Heart right ventricle (tissue), 16 donors: ENCODE measurements at regions not wholly inside any gene's neighbourhood (a gene's known extent, or its start where the extent isn't known, plus 50 kb on each side); places are given as distances from the start of the nearest gene placed in this dataset.
"Not testable (repeated sequence)": the region's sequence is repeated elsewhere in the genome, so short reads cannot be mapped to it uniquely, and the experiment has no call there.

Experiments used
- ATAC-seq, 8 donors: fragments of 200-7000 bp; cut with Tn5 transposase; one replicate each; pipeline ENCODE4 v1.9.1; 2020; ENCODE audit warnings: mild to moderate bottlenecking in 8 of 8, moderate library complexity in 8 of 8, moderate number of reproducible peaks in 1 of 8
- DNase-seq, 2 donors: peaks; one replicate each; pipeline ENCODE4 v3.0.0-alpha.2; 2020
- H3K27ac ChIP-seq, 10 donors: fragments of 200-600 bp; sonication (generic) in 2 of 10; one replicate each; pipeline versions ENCODE4 v1.5.0 to v1.8.0; 2020 to 2022; ENCODE audit warnings: mild to moderate bottlenecking in 3 of 10
- H3K27me3 ChIP-seq, 7 donors: fragments of 200-600 bp; one replicate each; pipeline ENCODE4 v1.8.0; 2021 to 2022; ENCODE audit warnings: mild to moderate bottlenecking in 2 of 7
- H3K36me3 ChIP-seq, 9 donors: fragments of 200-600 bp; sonication (generic) in 1 of 9; one replicate each; pipeline versions ENCODE4 v1.5.0 to v1.8.0; 2020 to 2022; ENCODE audit warnings: mild to moderate bottlenecking in 2 of 9
- H3K4me1 ChIP-seq, 9 donors: fragments of 200-600 bp; sonication (generic) in 1 of 9; one replicate each; pipeline versions ENCODE4 v1.5.0 to v1.8.0; 2020 to 2022; ENCODE audit warnings: mild to moderate bottlenecking in 4 of 9
- H3K4me3 ChIP-seq, 10 donors: fragments of 200-600 bp; sonication (generic) in 2 of 10; one replicate each; pipeline versions ENCODE4 v1.5.0 to v1.8.0; 2020 to 2022; ENCODE audit warnings: mild to moderate bottlenecking in 7 of 10, moderate library complexity in 2 of 10
- H3K9me3 ChIP-seq, 11 donors: fragments of 200-600 bp in 10 of 11; sonication (generic) in 2 of 11; one replicate each; pipeline versions ENCODE4 v1.5.0 to v1.8.0; 2013 to 2022; ENCODE audit warnings: mild to moderate bottlenecking in 2 of 11, control low read depth in 1 of 11, moderate library complexity in 1 of 11
- CTCF ChIP-seq, 9 donors: fragments of 200-600 bp; sonication (generic) in 2 of 9; IDR thresholded peaks; one replicate each; pipeline versions ENCODE4 v1.5.0 to v1.8.0; 2021 to 2022; ENCODE audit warnings: antibody characterized with exemption in 9 of 9, mild to moderate bottlenecking in 5 of 9, moderate library complexity in 1 of 9
- WGBS, 2 donors: extraction: QIAGEN DNeasy Blood & Tissue Kit; methylation state at CpG; one replicate each; pipeline ENCODE4 v1.1.7; 2013; ENCODE audit warnings: inconsistent platforms in 1 of 2; 5-methylcytosine and 5-hydroxymethylcytosine counted together
- intact Hi-C, 10 donors: fragments of 100-400 bp; cut with DNase I; formaldehyde crosslinking; loops; one replicate each; pipeline versions ENCODE4 v1.11.1 to v1.14.2; 2022
- donor health status: Arrhythmogenic right ventricular cardiomyopathy.
- donor health status: ischemic (EF 13 %, LVEDD 7.1; RV severe dilation, severe dysfunction).
- donor health status: healthy with polysubstance abuse.
- donor health status: DM: no; HTN: yes; CAD: no.
- donor health status: DM: no; HTN: no; CAD: no.
- donor health status: ischemic (EF 25% LVEDD 6.9; RV normal size, moderate dysfunction).
- donor health status: ischemic (EF 25% LVEDD 5.7; RV mildly dilated, moderate dysfunction).
- donor health status: healthy.
- donor health status: DM: yes; HTN: yes; CAD: no.
- donor health status: Ischemic cardiomyopathy.
- donor health status: ischemic (EF 35%, LVEDD 5.7; RV mildly dilated, moderate dysfunction).
- donor health status: nonischemic (EF 11% LVEDD 7.7; RV severe dilation, severe dysfunction).
- donor health status: DM: yes; HTN: yes; CAD: no.
- donor health status: PGD.
- donor health status: ischemic (EF 29% LVEDD 5.4; RV normal size, mild dysfunction).
- donor health status: nonischemic (EF 23%, LVEDD 6.1; RV moderate dilation, normal function).

DNA sequence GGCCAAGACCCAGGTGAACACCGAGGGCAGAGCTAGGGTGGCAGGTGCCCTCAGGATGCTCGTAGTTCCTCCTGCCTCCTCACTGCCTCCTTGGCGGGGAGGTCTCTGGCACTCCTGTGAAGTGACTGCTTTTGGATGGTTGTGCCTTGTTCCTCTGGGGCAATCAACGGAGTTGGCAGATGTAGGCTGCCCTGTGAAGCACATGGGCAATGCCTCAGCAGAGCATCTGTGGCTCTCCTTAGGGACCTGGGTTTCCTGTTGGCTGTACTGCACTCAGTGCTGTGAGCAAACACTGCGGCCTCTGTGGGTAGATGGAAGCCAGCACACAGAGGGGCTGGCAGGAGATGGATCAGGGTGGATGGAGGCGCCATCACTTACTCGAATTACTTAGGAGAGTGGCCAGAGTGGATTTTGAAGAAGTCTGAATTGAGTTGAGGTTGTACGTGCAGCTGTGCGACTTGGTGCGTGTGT lies 71.4 kb upstream of the COL5A1 start:
- DNase-seq (peak in 1 of 2 donors; percentile 2), ATAC-seq (peak in 3 of 8 donors; percentile 28 to 58 (median 39))
- Histone ChIP-seq H3K9me3 (peaks cover 0 to 40% (median 9%) of the 10 kb centered on the region in 11 donors), H3K27me3 (no peaks in the 10 kb centered on the region), H3K36me3 (no peaks in the 10 kb centered on the region), H3K4me3 (no peak overlapping the region), H3K27ac (no peak overlapping the region), H3K4me1 (no peaks in the 10 kb centered on the region)
- no peak for TF ChIP-seq CTCF (IDR thresholded peaks at IDR 0.05)
- intact Hi-C loops: loop anchor here in 1 of 10 donors (10.0 kb wide), 1 partner anchor 795 kb away; no protein-coding TSS in a partner anchor
- 77 to 79% methylated on average over 10 of the region's 10 CpGs for WGBS, 2 donors

DNA sequence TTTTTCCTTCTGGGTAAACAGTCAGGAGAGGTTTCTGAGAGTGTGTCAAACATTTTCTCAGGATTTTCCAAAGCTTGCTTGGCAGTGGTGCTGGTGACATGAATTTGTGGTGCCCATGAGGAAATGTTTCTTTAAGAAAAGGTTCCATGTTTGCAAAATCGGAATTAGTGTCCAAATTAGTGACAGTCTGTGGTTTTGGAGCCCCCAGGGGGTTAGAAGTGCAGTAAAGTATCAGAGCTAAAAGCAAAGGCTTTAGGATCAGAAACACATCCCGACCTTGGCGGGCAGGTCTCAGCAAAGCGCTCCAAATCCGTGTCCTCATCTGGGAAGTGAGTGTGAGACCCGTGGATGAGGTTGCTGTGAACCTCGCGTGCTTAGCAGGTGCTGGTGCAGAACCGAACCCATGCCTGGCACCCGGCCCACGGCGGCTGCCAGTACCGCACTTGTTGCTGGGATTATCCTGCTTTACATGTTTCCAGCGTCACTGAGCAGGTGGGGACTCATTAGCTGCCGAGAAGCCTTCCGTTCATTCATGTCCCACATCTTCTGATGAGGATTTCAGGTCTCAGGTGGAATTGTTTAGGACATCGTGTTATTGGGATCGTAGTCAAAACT lies 70.8 kb upstream of the COL5A1 start:
- ATAC-seq (no peak), DNase-seq (peak in 1 of 2 donors; percentile 2)
- WGBS, 2 donors: 72 to 75% methylated on average over 18 of the region's 18 CpGs
- Histone ChIP-seq H3K36me3 (no peaks in the 10 kb centered on the region), H3K27me3 (no peaks in the 10 kb centered on the region), H3K4me3 (no peak overlapping the region), H3K4me1 (no peaks in the 10 kb centered on the region), H3K27ac (no peak overlapping the region), H3K9me3 (peaks cover 0 to 34% (median 9%) of the 10 kb centered on the region in 11 donors)
- TF ChIP-seq CTCF (IDR thresholded peaks at IDR 0.05): no peak
- intact Hi-C loops: loop anchor here in 1 of 10 donors (10.0 kb wide), 1 partner anchor 794 kb away; no protein-coding TSS in a partner anchor

- Histone ChIP-seq H3K36me3 (no peaks in the 10 kb centered on the region), H3K9me3 (peaks cover 0 to 28% (median 5%) of the 10 kb centered on the region in 11 donors), H3K4me1 (no peaks in the 10 kb centered on the region), H3K4me3 (no peak overlapping the region), H3K27ac (no peak overlapping the region), H3K27me3 (peaks cover 0 to 3% (median 0%) of the 10 kb centered on the region in 7 donors)
- intact Hi-C loops: loop anchor here in 1 of 10 donors (10.0 kb wide), 1 partner anchor 793 kb away; no protein-coding TSS in a partner anchor
- WGBS, 2 donors: 72 to 78% methylated on average over 12 of the region's 12 CpGs
- no peak for TF ChIP-seq CTCF (IDR thresholded peaks at IDR 0.05)
- DNase-seq (peak in 1 of 2 donors; percentile 2), ATAC-seq (peak in 1 of 8 donors; percentile 44)
These were observed 70.2 kb upstream of the COL5A1 start for GRCh38 chr9:134571326-134571931.

- Histone ChIP-seq H3K27me3 (peaks cover 0 to 5% (median 0%) of the 10 kb centered on the region in 7 donors), H3K36me3 (no peaks in the 10 kb centered on the region), H3K4me3 (no peak overlapping the region), H3K4me1 (no peaks in the 10 kb centered on the region), H3K27ac (no peak overlapping the region), H3K9me3 (peaks cover 0 to 20% (median 0%) of the 10 kb centered on the region in 11 donors)
- ATAC-seq (peak in 2 of 8 donors; percentile 14 to 17), DNase-seq (peak in 1 of 2 donors; percentile 2)
- TF ChIP-seq CTCF (IDR thresholded peaks at IDR 0.05): no peak
- intact Hi-C loops: loop anchor here in 1 of 10 donors (10.0 kb wide), 1 partner anchor 793 kb away; no protein-coding TSS in a partner anchor
- WGBS, 2 donors: 90% methylated on average over 18 of the region's 18 CpGs
These were observed 69.4 kb upstream of the COL5A1 start for GRCh38 chr9:134571946-134572917.

DNA sequence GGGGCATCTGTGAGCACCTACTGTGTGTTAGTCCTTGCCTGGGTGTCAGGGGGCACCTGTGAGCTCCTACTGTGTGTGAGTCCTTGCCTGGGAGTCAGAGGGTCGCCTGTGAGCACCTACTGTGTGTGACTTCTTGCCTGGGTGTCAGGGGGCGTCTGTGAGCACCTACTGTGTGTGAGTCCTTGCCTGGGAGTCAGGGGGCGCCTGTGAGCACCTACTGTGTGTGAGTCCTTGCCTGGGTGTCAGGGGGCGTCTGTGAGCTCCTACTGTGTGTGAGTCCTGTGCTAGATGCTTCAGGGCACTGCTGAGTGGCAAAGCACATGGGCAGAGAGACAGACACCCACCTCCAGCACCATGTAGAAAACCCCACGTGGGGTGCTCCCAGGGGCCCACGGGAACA lies 66.9 kb upstream of the COL5A1 start:
- H3K9me3 ChIP-seq: peaks cover 0 to 14% (median 0%) of the 10 kb centered on the region in 11 donors
- H3K4me3 ChIP-seq, H3K36me3 ChIP-seq, H3K4me1 ChIP-seq, DNase-seq, H3K27ac ChIP-seq, ATAC-seq: not testable (repeated sequence)
- peaks cover 0 to 23% (median 9%) of the 10 kb centered on the region in 7 donors for H3K27me3 ChIP-seq
- 59 to 64% methylated on average over 6 of the region's 6 CpGs for WGBS, 2 donors
- intact Hi-C loops: loop anchor here in 1 of 10 donors (10.0 kb wide), 1 partner anchor 790 kb away; no protein-coding TSS in a partner anchor
